GM19397 (cell line): ENCODE measurements at regions not wholly inside any gene's neighbourhood (a gene's known extent, or its start where the extent isn't known, plus 50 kb on each side); places are given as distances from the start of the nearest gene placed in this dataset.
"Not testable (repeated sequence)": the region's sequence is repeated elsewhere in the genome, so short reads cannot be mapped to it uniquely, and the experiment has no call there.

ENCODE experiments used
- ATAC-seq: cut with Tn5 transposase; IDR thresholded peaks from one replicate; pipeline ENCODE4 v1.9.1; 2021; ENCODE audit warnings: mild to moderate bottlenecking, moderate library complexity; ENCODE audit not compliant: unreplicated experiment

DNA sequence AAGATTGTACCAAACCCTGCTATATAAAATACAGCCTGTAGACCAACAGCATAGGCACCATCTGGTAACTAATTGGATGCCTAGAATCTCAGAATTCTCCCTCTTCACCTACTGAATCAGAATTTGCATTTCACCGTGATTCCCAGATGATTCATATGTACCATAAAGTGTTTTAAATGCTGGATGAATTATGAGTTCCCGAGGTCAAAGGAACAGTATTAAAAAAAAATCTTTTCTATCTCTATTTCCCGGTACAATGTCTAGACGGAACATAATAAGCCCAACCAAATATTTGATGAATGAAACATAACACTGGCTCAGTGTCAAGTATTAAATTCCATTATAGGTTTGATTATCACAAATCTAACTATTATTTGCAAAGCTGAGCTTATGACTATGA, 280.0 kb downstream of the ANKRD50 start:
- ATAC-seq = no peak

DNA sequence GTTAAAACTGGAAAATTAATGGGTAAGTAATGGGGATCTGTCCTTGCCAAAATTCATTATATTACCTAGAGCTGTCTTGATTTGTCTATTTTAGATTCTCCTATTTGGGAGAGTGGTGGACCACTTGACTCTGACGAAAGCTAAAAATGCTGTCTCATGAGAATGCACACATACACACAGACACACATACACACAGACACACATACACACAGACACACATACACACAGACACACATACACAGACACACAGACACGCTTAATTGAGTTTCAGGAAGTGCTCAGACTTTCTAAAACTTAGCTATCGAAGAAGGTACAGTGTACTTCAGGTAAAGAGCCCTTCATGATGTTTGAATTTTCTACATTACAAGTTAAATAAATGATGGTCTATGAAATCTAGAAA, 279.5 kb downstream of the ANKRD50 start:
- no peak for ATAC-seq

DNA sequence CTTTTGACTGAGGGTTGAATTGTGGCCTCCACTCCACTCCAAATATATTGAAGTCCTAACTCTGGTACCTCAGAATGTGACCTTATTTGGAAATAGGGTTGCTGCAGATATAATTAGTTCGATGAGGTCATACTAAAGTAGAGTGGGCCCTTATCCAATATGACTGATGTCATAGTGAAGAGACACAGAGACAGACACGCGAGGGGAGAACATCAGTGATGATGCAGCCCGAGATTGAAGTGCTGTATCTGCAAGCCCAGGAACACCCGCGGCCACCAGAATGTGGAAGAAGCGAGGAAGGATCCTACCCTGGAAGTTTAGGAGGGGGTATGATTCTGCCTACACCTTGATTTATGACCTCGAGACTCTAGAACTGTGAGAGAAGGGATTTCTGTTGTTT, 279.0 kb downstream of the ANKRD50 start:
- no peak for ATAC-seq

DNA sequence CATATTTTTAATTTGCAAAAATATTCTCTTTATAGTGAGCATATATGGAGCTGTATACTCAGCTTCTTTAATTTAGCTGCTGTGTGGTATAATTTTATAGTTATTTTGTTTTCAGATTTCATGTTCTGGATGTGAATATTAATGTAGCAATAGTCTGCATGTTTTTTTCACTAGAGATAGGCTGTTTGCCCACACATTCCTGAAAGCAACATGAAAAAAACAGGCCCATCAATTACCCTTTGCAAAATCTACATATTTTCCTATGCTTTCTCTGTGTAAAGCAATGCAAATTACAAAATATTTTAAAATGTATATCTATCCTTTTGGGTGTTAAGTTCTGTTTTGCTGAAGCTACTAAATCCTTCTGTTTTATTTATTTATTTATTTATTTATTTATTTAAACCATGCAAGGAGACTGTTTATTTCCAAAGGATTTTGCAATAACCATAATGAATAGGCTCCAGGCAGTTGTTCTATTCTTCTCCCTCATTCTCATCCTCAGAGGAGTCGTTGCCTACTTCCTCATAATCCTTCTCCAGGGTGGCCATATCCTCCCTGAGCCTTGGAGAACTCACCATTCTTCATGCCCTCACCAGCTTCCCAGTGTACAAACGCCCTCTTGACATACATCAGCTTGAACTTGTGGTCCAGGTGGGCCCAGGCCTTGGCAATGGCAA, 277.1 kb downstream of the ANKRD50 start:
- no peak for ATAC-seq

DNA sequence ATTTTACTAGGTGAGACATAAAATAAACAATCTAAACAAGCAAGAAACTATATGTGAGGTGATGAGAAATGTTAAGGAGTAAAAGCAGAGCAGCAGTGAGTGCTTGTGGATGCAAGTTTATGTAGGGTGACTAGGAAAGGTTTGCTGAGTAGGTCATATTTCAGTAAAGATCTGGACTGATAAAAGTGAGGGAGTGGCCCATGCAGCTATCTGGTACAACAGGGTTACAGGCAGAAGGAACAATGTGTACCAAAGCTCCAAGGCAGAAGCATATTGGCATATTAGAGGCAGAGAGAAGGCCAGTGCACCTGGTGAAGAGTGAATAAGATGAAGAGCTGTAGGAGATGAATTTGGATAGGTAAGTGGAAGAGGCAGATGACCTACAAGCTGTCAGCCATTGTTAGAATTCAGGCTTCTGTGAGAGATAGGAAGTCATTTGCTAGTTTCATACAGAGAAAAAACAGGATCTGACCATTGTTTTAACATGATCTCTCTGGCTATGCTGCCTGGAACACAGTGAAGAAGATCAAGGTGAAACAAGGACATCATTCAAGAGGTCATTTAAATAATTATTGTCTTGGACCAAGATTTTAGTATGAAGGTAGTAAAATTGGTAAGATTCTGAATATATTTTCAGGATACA, 274.6 kb downstream of the ANKRD50 start:
- no peak for ATAC-seq

DNA sequence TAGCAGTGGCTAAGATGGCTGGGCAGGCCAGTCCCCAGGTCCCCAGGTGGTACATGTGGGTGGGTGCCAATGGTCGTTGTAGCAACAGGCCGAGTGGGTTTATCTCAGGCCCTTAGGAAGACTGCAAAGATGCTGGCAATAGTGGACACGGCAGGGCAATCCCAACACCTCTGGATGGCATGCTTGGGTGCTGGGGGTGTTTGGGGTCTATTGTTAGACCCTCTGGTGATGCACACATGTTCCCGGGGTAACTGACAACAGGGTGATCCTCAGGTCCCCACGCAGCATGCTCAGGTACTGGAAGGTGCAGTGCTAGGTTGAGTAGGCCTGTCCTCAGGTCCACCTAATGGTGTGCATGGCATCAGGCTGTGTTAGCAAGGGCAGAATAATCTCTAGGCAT, 267.5 kb downstream of the ANKRD50 start:
- ATAC-seq = no peak

DNA sequence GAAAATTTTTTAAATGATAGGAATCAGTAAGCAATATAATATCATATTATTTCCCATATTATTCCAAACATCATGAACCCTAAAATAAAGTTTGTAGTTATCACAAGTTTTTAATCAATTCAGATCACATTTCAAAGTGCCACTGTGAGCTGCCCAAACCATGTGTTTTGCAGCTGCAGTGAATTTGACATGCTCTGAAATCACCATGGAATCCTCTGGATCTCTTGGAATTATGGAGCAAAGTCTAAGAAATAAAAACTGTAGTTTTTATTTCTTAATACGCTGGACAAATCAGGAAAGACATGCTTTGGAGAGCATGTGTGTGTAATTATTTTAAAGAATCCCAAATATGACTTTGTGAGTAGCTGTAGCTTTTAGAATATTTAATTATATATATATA, 262.7 kb downstream of the ANKRD50 start:
- ATAC-seq = no peak

DNA sequence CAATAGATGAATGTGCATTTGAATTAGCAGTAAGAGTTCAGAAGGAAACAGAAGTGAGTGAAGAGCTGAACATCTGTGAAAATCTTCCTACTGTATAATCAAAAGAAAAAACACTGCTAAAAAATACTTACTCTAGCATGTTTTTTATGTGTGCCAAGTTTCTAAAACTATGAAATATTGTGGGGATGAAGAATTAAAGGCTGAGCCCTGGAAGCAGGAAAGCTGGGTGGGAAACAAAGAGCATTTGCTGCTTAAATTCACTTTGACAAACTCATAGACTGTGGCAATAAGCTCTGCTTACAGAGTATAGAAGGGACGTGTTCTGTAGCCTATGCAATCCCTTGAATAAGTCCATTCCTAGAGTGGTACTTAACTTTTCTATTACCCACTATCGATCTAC, 261.7 kb downstream of the ANKRD50 start:
- no peak for ATAC-seq

DNA sequence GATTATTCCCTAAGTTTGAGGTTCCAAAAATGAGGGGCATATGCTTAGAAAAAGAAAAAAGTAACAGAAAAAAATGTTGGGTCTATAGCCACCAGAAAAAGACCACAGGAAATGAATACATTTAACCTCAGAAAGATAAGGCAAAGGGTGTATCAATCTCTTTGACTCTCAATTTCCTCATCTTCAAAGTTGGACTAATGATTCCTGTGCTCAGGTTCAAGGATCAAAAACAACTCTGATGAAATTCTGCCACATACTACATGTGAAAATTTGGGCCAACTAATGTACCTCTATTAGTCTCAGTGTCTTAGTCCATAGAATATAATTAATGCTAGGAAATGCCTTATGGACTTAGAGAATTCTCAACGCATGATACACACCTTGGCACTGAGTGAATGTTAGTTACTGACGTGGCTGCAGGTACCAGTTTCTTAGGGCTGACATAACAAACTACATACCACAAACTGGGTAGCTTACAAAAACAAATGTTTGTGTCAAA, 257.7 kb downstream of the ANKRD50 start:
- ATAC-seq = no peak

DNA sequence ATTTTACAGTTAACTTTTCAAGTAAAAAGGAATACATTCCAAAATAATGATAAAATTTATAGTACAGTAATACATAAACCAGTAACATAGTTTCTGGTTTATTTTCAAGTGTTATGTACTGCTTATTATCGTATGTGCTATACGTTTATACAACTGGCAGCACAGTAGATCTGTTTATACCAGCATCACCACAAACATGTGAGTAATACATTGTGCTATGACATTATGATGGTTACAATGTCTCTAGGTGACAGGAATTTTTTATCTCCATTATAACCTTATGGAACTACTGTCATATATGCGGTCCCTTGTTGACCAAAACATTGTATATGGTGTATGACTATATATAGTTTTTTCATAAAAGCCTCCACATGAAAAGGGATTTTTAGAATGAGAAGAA, 256.9 kb downstream of the ANKRD50 start:
- ATAC-seq = no peak

DNA sequence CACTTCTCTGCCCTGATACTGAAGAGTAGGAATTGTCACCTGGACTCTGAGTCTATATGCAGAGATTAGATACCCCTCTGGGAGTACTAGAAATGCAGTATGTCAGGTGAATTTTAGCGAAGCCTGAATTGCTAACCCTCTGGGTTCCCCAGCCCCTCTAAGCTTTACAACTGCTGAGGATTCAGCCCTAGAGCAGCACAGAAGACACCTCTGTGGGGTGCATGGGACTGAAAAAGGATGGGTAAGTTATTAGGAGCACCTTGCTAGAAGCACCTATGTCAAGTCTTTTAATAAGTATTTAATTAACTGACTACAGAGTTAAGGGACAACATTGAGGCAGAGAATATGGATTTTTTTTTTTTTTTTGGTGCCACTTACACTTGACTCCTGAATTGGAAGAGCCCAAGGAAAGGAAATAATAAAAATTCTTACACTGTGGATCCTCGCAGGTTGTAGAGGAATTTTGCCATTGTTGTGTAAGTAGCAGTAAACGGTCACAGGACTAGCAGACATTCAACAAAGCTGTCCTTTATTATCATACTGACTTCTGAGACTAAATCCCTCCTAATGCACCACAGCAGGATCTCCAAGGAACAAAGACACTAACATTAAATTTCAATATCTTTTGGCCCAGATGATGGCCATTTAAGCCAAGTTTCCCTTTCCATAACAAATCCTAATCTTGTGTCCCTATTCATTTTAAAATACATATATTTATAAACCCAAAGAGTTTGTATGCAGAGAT, 253.2 kb downstream of the ANKRD50 start:
- no peak for ATAC-seq

DNA sequence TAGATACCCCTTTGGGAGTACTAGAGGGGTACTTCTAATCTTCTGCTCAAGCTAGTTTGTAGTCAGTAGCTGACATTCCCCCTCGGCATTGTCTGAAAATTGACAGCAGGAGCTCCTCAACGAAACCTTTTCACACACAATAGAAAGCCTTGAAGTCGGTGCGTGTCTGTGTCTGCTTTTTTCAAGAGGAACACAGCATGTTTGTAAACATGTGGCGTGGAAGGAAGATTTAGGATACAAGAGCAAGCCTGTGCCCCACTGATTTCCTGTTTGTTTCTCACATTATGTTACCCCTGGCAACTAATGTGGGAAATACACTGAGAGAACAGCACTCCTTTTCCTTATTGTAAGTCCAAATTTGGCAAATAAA, 252.6 kb downstream of the ANKRD50 start:
- no peak for ATAC-seq

DNA sequence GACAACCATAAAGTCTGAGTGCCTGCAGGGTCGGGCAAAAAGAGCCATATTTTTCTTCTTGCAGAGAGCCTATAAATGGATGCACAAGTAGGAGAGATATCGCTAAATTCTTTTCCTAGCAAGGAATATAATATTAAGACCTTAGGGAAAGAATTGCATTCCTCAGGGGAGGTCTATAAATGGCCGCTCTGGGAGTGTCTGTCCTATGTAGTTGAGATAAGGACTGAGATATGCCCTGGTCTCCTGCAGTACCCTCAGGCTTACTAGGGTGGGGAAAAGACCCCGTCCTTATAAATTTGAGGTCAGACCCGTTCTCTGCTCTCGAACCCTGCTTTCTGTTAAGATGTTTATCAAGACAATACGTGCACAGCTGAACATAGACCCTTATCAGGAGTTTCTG, 250.9 kb downstream of the ANKRD50 start:
- ATAC-seq = not testable (repeated sequence)

DNA sequence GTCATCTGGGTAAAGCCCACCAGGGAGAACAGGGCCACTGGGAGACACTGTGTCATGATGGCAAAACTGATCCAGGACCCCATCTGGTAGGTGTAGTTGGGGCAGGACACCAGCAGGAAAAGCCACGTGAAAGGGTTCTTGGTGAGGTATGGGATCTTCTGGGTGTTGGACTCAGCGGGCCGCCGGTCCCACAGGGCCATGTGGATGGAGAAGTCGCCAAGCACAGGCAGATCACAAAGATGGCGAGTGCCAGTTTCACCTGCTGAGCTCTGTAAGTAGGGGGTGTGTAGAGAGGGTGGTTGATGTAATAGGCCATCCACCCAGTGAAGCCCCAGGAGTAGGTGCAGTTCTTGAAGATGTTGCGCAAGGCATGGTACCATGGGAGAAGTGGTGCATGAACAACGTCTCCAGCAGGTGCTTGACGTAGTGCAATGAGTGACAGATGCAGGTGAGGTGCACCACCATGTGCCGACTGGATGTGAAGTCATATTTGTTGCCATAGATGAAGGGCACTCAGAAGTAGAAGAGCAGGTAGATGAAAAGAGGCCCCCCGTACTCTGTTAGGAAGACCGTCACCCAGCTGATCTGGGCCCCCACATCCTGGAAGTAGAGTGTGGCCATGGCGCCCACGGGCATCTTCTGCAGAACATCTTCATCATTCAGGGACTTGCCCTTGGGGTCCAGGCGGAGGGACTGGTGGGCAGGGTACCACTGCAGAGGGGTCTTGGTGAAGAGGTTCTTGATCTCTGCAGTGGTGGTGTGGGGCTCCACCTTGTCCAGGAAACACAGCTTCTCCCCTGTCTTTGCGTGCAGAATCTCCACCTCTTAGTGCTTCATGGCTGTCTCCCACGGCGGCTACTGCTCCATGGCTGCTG, 249.3 kb downstream of the ANKRD50 start:
- no peak for ATAC-seq

DNA sequence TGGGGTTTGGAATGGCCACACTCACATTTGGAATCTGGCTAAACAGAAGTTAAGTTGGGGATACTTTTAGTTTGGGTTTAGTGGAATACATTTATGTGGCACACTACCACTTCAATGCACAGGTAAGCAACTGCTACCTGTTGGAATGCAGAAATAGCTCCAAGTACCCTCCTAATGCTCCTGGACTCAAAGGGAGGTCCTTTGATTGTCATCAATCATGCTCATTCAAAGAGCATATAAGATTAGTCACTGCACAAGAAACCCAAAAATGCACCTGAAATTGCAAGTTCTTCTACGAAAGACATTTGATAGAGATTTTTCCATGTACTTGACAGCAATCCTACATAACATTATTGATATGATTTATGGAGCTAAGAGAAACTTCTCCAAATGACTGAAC, 247.7 kb downstream of the ANKRD50 start:
- ATAC-seq = no peak

DNA sequence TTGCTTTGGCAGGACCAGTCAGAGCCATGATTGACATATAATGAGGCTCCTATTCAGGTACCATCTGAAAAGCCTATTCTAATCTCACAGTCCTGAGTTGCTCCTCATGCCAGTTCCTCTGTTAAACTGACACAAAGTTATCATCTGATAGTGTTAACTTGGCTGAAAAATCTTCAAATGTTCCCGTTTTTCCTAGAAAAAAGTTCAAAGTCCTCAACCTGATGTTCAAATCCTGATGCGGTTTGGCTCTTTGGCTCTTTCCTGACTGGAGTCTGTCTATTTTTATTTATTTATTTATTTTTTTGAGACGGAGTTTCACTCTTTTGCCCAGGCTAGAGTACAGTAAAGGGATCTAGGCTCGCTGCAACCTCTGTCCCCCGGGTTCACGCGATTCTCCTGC, 244.2 kb downstream of the ANKRD50 start:
- ATAC-seq = no peak

DNA sequence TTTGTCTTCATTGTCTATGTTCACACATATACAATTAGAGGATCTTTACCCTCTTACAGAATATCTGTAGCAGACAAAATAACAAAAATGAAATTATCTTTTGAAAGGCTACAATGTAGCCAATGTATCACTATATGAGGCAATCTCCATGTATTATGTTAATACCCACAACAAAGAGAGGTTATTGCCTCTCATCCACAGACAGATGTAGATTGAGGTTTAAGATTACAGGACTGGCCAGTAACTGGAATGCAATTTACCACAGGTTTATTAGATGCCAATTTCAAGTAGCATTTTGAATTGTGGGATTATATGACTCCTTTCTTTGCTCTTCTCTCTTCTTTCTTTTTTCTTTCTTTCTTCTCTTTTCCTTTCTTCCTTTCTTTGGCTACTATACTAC, 242.6 kb downstream of the ANKRD50 start:
- no peak for ATAC-seq

DNA sequence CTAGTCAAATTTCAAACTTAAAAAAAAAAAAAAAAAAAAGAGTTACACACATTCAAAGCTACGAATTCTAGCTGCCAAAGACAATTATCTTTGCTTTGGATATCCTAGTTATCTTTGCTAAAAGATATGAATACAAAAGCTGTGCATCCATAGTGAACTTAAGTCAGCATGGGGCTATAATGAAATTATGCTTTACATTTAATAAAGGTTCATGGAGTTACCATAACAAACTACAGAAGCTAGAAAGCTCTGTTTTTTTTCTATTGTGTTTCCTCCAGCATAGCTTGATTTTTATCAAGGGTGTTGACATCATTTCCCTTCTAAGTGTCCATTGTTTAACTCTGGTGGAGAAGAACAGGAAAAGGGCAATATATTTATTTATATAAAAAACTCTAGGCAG, 234.1 kb downstream of the ANKRD50 start:
- no peak for ATAC-seq

DNA sequence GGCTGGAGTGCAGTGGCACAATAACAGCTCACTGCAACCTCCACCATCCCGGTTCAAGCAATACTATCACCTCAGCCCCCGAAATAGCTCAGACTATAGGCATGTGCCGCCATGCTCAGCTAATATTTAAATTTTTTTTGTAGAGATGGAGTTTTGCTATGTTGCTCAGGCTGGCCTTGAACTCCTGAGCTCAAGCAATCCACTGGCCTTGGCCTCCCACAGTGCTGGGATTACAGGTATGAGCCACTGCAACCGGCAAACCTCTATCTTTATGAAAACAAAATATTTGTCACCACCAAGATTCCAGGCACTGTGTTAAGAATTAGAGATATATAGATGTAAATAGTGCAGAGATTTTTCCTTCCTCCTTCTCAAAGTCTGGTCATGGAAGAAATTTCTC, 232.5 kb downstream of the ANKRD50 start:
- no peak for ATAC-seq

DNA sequence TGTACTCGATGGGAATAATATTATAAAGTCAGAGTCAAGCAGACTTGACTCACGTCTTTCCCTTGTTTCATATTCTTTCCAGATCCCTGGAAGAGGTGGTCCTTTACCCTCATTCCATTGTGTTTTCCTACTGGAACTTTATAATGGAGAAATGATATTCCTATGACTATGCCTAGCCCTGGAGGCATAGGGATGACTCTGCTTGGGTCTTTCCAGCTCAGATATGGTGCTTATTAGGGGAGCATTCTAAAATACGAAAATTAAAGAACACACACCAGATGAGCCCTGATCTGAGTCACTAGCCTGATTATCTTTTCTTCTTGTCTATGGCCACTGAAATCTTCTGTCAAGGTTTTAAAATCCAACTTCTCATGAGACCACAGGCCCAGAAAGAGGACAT, 231.4 kb downstream of the ANKRD50 start:
- no peak for ATAC-seq
